Stomach (tissue), 8 donors: ENCODE measurements at regions not wholly inside any gene's neighbourhood (a gene's known extent, or its start where the extent isn't known, plus 50 kb on each side); places are given as distances from the start of the nearest gene placed in this dataset.
"Not testable (repeated sequence)": the region's sequence is repeated elsewhere in the genome, so short reads cannot be mapped to it uniquely, and the experiment has no call there.

Experiments used
- DNase-seq, 2 donors: peaks; one replicate each; pipeline versions ENCODE4 v3.0.0 to v3.0.0-alpha.2; 2013 to 2019
- H3K27ac ChIP-seq, 5 donors: fragments of 200-600 bp in 4 of 5; sonication (generic) in 4 of 5; one replicate each; pipeline ENCODE4 v1.5.1; 2013 to 2019; ENCODE audit warnings: mild to moderate bottlenecking in 1 of 5, moderate library complexity in 1 of 5
- H3K27me3 ChIP-seq, 3 donors: fragments of 200-600 bp; sonication (generic); one replicate each; pipeline ENCODE4 v1.5.1; 2017 to 2019; ENCODE audit warnings: mixed run types in 1 of 3
- H3K36me3 ChIP-seq, 4 donors: fragments of 200-600 bp; sonication (generic); 1 replicate in 3 of 4; 2 replicates in 1 of 4; pipeline ENCODE4 v1.5.1; 2016 to 2019
- H3K4me1 ChIP-seq, 4 donors: fragments of 200-600 bp; sonication (generic); one replicate each; pipeline ENCODE4 v1.5.1; 2016 to 2019
- H3K4me3 ChIP-seq, 4 donors: fragments of 200-600 bp; sonication (generic) in 3 of 4; one replicate each; pipeline ENCODE4 v1.5.1; 2016 to 2019; ENCODE audit warnings: mild to moderate bottlenecking in 1 of 4
- H3K9me3 ChIP-seq, 4 donors: fragments of 200-600 bp; sonication (generic); one replicate each; pipeline ENCODE4 v1.5.1; 2016 to 2019
- EP300 ChIP-seq: sonication (generic); formaldehyde crosslinking; IDR thresholded peaks from one replicate; pipeline ENCODE4 v1.6.1; 2017; ENCODE audit warnings: antibody characterized with exemption
- POLR2A ChIP-seq, 4 donors: fragments of 450-650 bp; IDR thresholded peaks; one replicate each; pipeline ENCODE4 v1.6.1; 2016; ENCODE audit warnings: antibody characterized with exemption in 4 of 4, control low read depth in 2 of 4, mild to moderate bottlenecking in 1 of 4, moderate library complexity in 1 of 4
- POLR2AphosphoS5 ChIP-seq, 3 donors: sonication (generic); formaldehyde crosslinking; IDR thresholded peaks; one replicate each; pipeline ENCODE4 v1.6.1; 2016; ENCODE audit warnings: antibody characterized with exemption in 3 of 3
- WGBS, 5 donors: extraction: QIAGEN DNeasy Blood & Tissue Kit in 3 of 5; methylation state at CpG; one replicate each; pipeline versions ENCODE4 v1.1.5 to v1.1.7; 2013 to 2018; 5-methylcytosine and 5-hydroxymethylcytosine counted together
- intact Hi-C: fragments of 100-400 bp; cut with DNase I; formaldehyde crosslinking; loops from one replicate; pipeline ENCODE4 v1.15.1; 2023; ENCODE audit warnings: low total_unique reads
- TF ChIP-seq, protein P1 (sequence below), 7 experiments: fragments of 450-650 bp in 4 of 7; fragments of 200-600 bp in 3 of 7; sonication (generic) in 3 of 7; IDR thresholded peaks; one replicate each; pipeline ENCODE4 v1.5.1; 2016 to 2019; ENCODE audit warnings: antibody characterized with exemption in 7 of 7, control low read depth in 2 of 7, mild to moderate bottlenecking in 1 of 7
- donor health status: healthy with polysubstance abuse.
- donor health status: Bipolar disorder and iron deficiency.
- donor health status: healthy.

DNA sequence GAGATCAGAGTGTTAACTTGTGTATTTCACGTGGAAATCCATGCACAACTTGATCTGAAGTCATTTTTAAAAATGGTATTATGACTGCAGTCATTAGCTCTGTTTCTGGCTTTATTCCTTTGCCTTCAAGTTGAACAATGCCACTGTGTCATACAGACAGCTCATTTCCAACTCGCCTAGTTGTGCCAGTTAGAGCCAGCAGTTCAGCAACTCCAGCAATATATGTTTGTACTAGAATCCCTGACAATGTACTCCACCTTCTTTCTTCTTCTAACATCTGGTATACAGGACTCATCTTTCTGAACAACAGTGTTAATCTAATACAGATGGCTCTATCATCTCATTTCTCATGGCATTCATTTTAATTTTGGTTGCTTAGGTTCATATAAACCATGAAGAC is 418.3 kb upstream of the POU3F2 start:
- no peaks in the 10 kb centered on the region for H3K4me1 ChIP-seq
- H3K27me3 ChIP-seq: no peaks in the 10 kb centered on the region
- H3K27ac ChIP-seq: no peak overlapping the region
- H3K9me3 ChIP-seq: peaks cover 0 to 5% (median 0%) of the 10 kb centered on the region in 4 donors
- no peaks in the 10 kb centered on the region for H3K36me3 ChIP-seq
- TF ChIP-seq POLR2AphosphoS5 (IDR thresholded peaks at IDR 0.05) (no peak), POLR2A (IDR thresholded peaks at IDR 0.05) (no peak), EP300 (no peak)
- TF ChIP-seq, protein P1, sequence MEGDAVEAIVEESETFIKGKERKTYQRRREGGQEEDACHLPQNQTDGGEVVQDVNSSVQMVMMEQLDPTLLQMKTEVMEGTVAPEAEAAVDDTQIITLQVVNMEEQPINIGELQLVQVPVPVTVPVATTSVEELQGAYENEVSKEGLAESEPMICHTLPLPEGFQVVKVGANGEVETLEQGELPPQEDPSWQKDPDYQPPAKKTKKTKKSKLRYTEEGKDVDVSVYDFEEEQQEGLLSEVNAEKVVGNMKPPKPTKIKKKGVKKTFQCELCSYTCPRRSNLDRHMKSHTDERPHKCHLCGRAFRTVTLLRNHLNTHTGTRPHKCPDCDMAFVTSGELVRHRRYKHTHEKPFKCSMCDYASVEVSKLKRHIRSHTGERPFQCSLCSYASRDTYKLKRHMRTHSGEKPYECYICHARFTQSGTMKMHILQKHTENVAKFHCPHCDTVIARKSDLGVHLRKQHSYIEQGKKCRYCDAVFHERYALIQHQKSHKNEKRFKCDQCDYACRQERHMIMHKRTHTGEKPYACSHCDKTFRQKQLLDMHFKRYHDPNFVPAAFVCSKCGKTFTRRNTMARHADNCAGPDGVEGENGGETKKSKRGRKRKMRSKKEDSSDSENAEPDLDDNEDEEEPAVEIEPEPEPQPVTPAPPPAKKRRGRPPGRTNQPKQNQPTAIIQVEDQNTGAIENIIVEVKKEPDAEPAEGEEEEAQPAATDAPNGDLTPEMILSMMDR (IDR thresholded peaks at IDR 0.05): no peak
- WGBS, 5 donors: 72 to 82% (median 75%) methylated on average over 2 of the region's 2 CpGs
- intact Hi-C loops: no loop called here
- no peak overlapping the region for H3K4me3 ChIP-seq
- no peak for DNase-seq

DNA sequence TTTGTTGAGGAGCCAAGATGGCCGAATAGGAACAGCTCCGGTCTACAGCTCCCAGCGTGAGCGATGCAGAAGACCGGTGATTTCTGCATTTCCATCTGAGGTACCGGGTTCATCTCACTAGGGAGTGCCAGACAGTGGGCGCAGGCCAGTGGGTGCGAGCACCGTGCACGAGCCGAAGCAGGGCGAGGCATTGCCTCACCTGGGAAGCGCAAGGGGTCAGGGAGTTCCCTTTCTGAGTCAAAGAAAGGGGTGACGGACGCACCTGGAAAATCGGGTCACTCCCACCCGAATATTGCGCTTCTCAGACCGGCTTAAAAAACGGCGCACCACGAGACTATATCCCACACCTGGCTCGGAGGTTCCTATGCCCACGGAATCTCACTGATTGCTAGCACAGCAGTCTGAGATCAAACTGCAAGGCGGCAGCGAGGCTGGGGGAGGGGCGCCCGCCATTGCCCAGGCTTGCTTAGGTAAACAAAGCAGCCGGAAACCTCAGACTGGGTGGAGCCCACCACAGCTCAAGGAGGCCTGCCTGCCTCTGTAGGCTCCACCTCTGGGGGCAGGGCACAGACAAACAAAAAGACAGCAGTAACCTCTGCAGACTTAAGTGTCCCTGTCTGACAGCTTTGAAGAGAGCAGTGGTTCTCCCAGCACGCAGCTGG is 417.7 kb upstream of the POU3F2 start:
- intact Hi-C loops, H3K27me3 ChIP-seq, H3K4me1 ChIP-seq, H3K36me3 ChIP-seq, H3K9me3 ChIP-seq, H3K27ac ChIP-seq, DNase-seq, H3K4me3 ChIP-seq: not testable (repeated sequence)
- 72 to 84% (median 79%) methylated on average over 23 to 29 of the region's 30 CpGs for WGBS, 5 donors

DNA sequence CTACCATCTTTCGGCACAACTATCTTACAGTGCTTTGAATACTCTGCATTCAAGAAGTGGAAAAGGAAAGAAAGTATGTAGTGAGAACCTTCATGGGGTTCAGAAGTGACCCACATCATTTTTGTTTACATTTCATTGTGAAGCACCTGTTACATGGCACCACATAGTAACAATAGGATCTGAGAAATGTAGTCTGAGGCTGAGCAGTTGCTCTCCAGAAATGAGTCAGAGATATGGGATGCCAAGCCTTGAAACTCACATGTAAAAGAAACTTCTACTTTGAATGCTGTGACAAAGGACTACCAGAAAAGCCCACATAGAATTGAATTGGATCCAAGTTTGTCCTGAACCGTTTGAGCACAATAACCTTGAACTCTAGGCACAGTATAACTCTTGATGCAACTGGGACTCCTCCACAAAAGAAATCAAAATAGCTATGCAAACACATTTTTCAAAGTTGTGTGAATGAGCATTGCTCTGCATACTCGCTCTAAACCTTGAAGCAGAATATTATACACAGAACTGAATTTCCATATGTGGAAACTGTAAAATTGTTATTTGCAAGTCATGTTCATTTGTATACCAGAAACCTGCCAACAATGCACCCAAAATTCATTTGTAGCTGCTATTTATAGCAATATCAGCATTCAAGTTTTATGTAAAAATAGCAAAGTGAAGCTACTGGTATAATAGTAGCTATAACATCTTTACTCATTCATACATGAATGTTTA is 400.9 kb upstream of the POU3F2 start:
- Histone ChIP-seq H3K4me1 (no peaks in the 10 kb centered on the region), H3K36me3 (no peaks in the 10 kb centered on the region), H3K27ac (no peak overlapping the region), H3K4me3 (no peak overlapping the region), H3K27me3 (no peaks in the 10 kb centered on the region), H3K9me3 (no peaks in the 10 kb centered on the region)
- 73 to 81% (median 80%) methylated on average over 3 of the region's 3 CpGs for WGBS, 5 donors
- DNase-seq: no peak
- intact Hi-C loops: no loop called here
- no peak for TF ChIP-seq POLR2AphosphoS5 (IDR thresholded peaks at IDR 0.05)
- no peak for TF ChIP-seq EP300
- no peak for TF ChIP-seq POLR2A (IDR thresholded peaks at IDR 0.05)
- TF ChIP-seq, protein P1 (IDR thresholded peaks at IDR 0.05): no peak

DNA sequence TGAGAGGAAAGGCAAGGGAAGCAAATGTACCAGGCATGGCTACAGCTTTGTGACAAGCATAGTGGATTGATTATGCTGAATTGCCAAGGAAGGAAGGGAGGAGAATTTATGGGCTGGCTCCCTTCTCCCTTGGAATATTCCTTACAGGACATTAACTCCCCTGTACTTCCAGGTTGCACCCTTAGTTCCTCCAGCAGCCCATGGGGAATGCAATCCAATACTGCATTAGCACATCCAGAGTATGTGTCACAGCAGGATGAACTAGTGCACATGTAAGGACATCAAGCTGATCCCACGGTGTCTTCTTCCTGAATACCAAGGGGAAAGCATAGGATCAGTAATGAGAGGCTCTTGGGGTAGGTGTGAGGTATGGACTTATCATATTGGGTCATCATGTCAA is 390.7 kb upstream of the POU3F2 start:
- no peaks in the 10 kb centered on the region for H3K27me3 ChIP-seq
- no peak for DNase-seq
- H3K4me3 ChIP-seq: no peak overlapping the region
- WGBS, 5 donors: 58 to 78% (median 68%) methylated on average over 1 of the region's 1 CpG
- TF ChIP-seq EP300 (no peak), POLR2A (IDR thresholded peaks at IDR 0.05) (no peak), POLR2AphosphoS5 (IDR thresholded peaks at IDR 0.05) (no peak)
- TF ChIP-seq, protein P1 (IDR thresholded peaks at IDR 0.05): no peak
- no peak overlapping the region for H3K27ac ChIP-seq
- no peaks in the 10 kb centered on the region for H3K36me3 ChIP-seq
- H3K4me1 ChIP-seq: no peaks in the 10 kb centered on the region
- no peaks in the 10 kb centered on the region for H3K9me3 ChIP-seq
- intact Hi-C loops: no loop called here

DNA sequence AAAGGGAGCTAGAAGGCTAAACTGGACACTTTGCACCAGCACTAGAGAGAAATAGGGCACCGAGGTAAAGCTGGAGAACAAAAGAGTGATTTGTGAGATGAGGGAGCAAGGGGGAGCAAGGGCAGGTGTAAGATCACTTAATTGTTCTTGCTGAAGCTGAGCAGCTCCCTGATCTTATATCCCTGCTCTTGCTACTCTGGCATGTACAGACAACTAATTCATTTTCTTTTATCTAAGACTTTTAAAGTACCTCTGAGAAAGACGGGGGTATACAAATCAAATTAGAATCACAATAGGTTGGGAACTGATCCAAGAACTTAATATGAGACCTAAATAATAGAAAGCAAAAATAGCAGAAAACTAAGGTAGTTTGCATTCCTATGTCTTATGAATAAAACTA is 381.7 kb upstream of the POU3F2 start:
- DNase-seq: no peak
- Histone ChIP-seq H3K4me3 (no peak overlapping the region), H3K36me3 (no peaks in the 10 kb centered on the region), H3K9me3 (no peaks in the 10 kb centered on the region), H3K4me1 (no peaks in the 10 kb centered on the region), H3K27ac (no peak overlapping the region), H3K27me3 (no peaks in the 10 kb centered on the region)
- intact Hi-C loops: no loop called here
- 31 to 46% (median 37%) methylated on average over 2 of the region's 2 CpGs for WGBS, 5 donors
- TF ChIP-seq POLR2A (IDR thresholded peaks at IDR 0.05) (no peak), POLR2AphosphoS5 (IDR thresholded peaks at IDR 0.05) (no peak), EP300 (no peak)
- TF ChIP-seq, protein P1 (IDR thresholded peaks at IDR 0.05): no peak
